Neural cell (in vitro differentiated cells): ENCODE measurements at regions not wholly inside any gene's neighbourhood (a gene's known extent, or its start where the extent isn't known, plus 50 kb on each side); places are given as distances from the start of the nearest gene placed in this dataset.

Experiments
- H2AFZ ChIP-seq: fragments of 200-600, 300-800 bp; sonication (generic), shearing (Covaris generic); 2 replicates; pipeline ENCODE4 v1.6.0; 2014; ENCODE audit warnings: low read depth, mild to moderate bottlenecking, antibody characterized with exemption, low read length, moderate library complexity
- H3F3A ChIP-seq: fragments of 200-600 bp; shearing (Covaris generic); 2 replicates; pipeline ENCODE4 v1.6.1; 2016; ENCODE audit warnings: mild to moderate bottlenecking, moderate library complexity, mixed read lengths, antibody characterized with exemption, low read length; ENCODE audit not compliant: insufficient read depth, poor library complexity, severe bottlenecking
- H3K27ac ChIP-seq: fragments of 200-600, 300-800 bp; sonication (generic), shearing (Covaris generic); 2 replicates; pipeline ENCODE4 v1.5.1; 2014; ENCODE audit warnings: mild to moderate bottlenecking, low read length, moderate library complexity
- H3K27me3 ChIP-seq: fragments of 300-800, 200-600 bp; sonication (generic), shearing (Covaris generic); 2 replicates; pipeline ENCODE4 v1.6.0; 2014; ENCODE audit warnings: mild to moderate bottlenecking, low read depth, low read length, moderate library complexity; ENCODE audit not compliant: insufficient read depth
- H3K36me3 ChIP-seq: fragments of 300-800, 200-600 bp; sonication (generic), shearing (Covaris generic); 2 replicates; pipeline ENCODE4 v1.5.1; 2014; ENCODE audit warnings: mild to moderate bottlenecking, antibody characterized with exemption, low read length, moderate library complexity; ENCODE audit not compliant: insufficient read depth
- H3K4me2 ChIP-seq: fragments of 300-800, 200-600 bp; sonication (generic), shearing (Covaris generic); 2 replicates; pipeline ENCODE4 v1.6.0; 2014; ENCODE audit warnings: mild to moderate bottlenecking, low read length
- H3K4me3 ChIP-seq: fragments of 300-800, 200-600 bp; sonication (generic), shearing (Covaris generic); 2 replicates; pipeline ENCODE4 v1.5.1; 2014; ENCODE audit warnings: mild to moderate bottlenecking, low read length, moderate library complexity
- H3K79me2 ChIP-seq: fragments of 200-600 bp; shearing (Covaris generic); replicated peaks from 2 replicates; pipeline ENCODE4 v1.6.0; 2014; ENCODE audit warnings: mild to moderate bottlenecking, low read length, moderate library complexity; ENCODE audit not compliant: insufficient read depth
- H3K9ac ChIP-seq: fragments of 300-800, 200-600 bp; sonication (generic), shearing (Covaris generic); 2 replicates; pipeline ENCODE4 v1.6.1; 2016; ENCODE audit warnings: mild to moderate bottlenecking, low read length, mixed read lengths
- H3K9me2 ChIP-seq: fragments of 200-600 bp; shearing (Covaris generic); 2 replicates; pipeline ENCODE4 v1.6.1; 2016; ENCODE audit warnings: mild to moderate bottlenecking, low read length, mixed read lengths; ENCODE audit not compliant: insufficient read depth
- H3K9me3 ChIP-seq: fragments of 200-600, 300-800 bp; sonication (generic), shearing (Covaris generic); 2 replicates; pipeline ENCODE4 v1.6.1; 2016; ENCODE audit warnings: mild to moderate bottlenecking, mixed run types, low read length, moderate library complexity, mixed read lengths
- H4K20me1 ChIP-seq: fragments of 200-600 bp; shearing (Covaris generic); 2 replicates; pipeline ENCODE4 v1.6.1; 2016; ENCODE audit warnings: mild to moderate bottlenecking, mixed run types; ENCODE audit not compliant: insufficient read depth
- EP300 ChIP-seq: fragments of 450-650 bp; conservative IDR thresholded peaks from 2 replicates; pipeline ENCODE4 v1.6.1; 2014; ENCODE audit warnings: antibody characterized with exemption, mild to moderate bottlenecking, moderate library complexity; ENCODE audit not compliant: poor library complexity, severe bottlenecking
- EZH2 ChIP-seq: fragments of 200-600, 300-800 bp; shearing (Covaris generic), sonication (generic); IDR thresholded peaks from 2 replicates; pipeline ENCODE4 v1.6.1; 2014; ENCODE audit warnings: antibody characterized with exemption, low read length, borderline replicate concordance, mild to moderate bottlenecking; ENCODE audit not compliant: insufficient read depth, poor library complexity, severe bottlenecking
- MXI1 ChIP-seq: fragments of 450-650 bp; conservative IDR thresholded peaks from 2 replicates; pipeline ENCODE4 v1.6.1; 2014; ENCODE audit warnings: antibody characterized with exemption, mild to moderate bottlenecking; ENCODE audit not compliant: poor library complexity, severe bottlenecking
- POLR2AphosphoS5 ChIP-seq: IDR thresholded peaks from 2 replicates; pipeline ENCODE4 v1.6.1; 2012
- RAD21 ChIP-seq: fragments of 450-650 bp; conservative IDR thresholded peaks from 2 replicates; pipeline ENCODE4 v1.6.1; 2014; ENCODE audit warnings: antibody characterized with exemption, mild to moderate bottlenecking, moderate library complexity
- REST ChIP-seq: IDR thresholded peaks from 2 replicates; pipeline ENCODE4 v1.6.1; 2012; ENCODE audit warnings: borderline replicate concordance
- SMC3 ChIP-seq: fragments of 450-650 bp; conservative IDR thresholded peaks from 2 replicates; pipeline ENCODE4 v1.6.1; 2014; ENCODE audit warnings: antibody characterized with exemption, mild to moderate bottlenecking, moderate library complexity; ENCODE audit not compliant: poor library complexity
- TAF1 ChIP-seq: IDR thresholded peaks from 2 replicates; pipeline ENCODE4 v1.6.1; 2012; ENCODE audit warnings: low read depth
- TF ChIP-seq, protein P1 (sequence below): fragments of 450-650 bp; IDR thresholded peaks from 2 replicates; pipeline ENCODE4 v1.5.1; 2014; ENCODE audit warnings: antibody characterized with exemption, mild to moderate bottlenecking, moderate library complexity; ENCODE audit not compliant: poor library complexity, severe bottlenecking

DNA sequence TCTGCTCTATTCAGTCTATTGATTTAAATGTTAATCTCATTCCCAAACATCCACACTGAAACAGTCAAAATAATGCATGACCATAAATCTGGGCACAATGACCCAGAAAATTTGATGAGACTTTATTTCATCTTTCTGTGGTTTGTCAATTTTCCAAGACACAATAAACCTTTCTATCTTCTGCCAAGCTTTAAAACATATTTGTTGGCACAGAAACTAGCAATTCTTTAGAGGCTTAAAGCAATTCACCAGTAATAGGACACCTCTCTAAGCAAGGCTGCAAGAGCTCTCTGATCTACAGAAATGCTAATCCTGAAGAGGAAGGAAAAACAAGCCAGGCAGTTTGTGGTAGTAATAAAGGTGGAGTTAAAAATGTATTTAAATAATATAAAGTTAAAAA, 113.7 kb downstream of the FCRL5 start:
- H4K20me1 ChIP-seq: no peaks in the 10 kb centered on the region
- no peaks in the 10 kb centered on the region for H3K36me3 ChIP-seq
- no peaks in the 10 kb centered on the region for H3K9me2 ChIP-seq
- H3F3A ChIP-seq: no peaks in the 10 kb centered on the region
- H3K27me3 ChIP-seq: no peaks in the 10 kb centered on the region
- no peak overlapping the region for H3K9ac ChIP-seq
- no peak overlapping the region for H3K4me3 ChIP-seq
- no peak overlapping the region for H2AFZ ChIP-seq
- no peak overlapping the region for H3K4me2 ChIP-seq
- no peaks in the 10 kb centered on the region for H3K79me2 ChIP-seq
- no peaks in the 10 kb centered on the region for H3K9me3 ChIP-seq
- TF ChIP-seq EZH2 (no peak), EP300 (no peak), MXI1 (no peak), REST (no peak), SMC3 (no peak)
- TF ChIP-seq, protein P1, sequence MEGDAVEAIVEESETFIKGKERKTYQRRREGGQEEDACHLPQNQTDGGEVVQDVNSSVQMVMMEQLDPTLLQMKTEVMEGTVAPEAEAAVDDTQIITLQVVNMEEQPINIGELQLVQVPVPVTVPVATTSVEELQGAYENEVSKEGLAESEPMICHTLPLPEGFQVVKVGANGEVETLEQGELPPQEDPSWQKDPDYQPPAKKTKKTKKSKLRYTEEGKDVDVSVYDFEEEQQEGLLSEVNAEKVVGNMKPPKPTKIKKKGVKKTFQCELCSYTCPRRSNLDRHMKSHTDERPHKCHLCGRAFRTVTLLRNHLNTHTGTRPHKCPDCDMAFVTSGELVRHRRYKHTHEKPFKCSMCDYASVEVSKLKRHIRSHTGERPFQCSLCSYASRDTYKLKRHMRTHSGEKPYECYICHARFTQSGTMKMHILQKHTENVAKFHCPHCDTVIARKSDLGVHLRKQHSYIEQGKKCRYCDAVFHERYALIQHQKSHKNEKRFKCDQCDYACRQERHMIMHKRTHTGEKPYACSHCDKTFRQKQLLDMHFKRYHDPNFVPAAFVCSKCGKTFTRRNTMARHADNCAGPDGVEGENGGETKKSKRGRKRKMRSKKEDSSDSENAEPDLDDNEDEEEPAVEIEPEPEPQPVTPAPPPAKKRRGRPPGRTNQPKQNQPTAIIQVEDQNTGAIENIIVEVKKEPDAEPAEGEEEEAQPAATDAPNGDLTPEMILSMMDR: no peak
- no peak overlapping the region for H3K27ac ChIP-seq

DNA sequence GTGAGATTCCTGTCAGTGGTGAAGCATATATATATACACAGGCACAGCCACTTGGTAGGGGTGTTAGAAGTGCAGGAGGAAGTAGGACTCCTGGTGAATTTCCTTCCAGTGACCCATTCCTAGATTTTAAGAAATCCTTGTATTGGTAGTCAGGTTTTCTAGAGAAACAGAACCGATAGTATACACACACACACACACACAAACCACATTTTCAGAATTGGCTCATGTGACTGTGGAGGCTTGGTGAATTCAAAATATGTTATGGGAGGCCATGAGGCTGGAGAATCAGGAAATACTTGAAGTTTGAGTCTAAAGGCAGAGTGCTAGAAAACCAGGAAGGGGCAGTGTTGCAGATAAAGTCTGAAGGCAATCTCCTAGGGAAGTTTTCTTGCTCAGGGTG, 114.2 kb downstream of the FCRL5 start:
- Histone ChIP-seq H3K27me3 (no peaks in the 10 kb centered on the region), H3F3A (no peaks in the 10 kb centered on the region), H2AFZ (no peak overlapping the region), H3K9me3 (no peaks in the 10 kb centered on the region), H3K9ac (no peak overlapping the region), H4K20me1 (no peaks in the 10 kb centered on the region), H3K9me2 (no peaks in the 10 kb centered on the region), H3K79me2 (no peaks in the 10 kb centered on the region), H3K4me3 (no peak overlapping the region), H3K36me3 (no peaks in the 10 kb centered on the region), H3K27ac (no peak overlapping the region), H3K4me2 (no peak overlapping the region)
- TF ChIP-seq MXI1 (no peak), EZH2 (no peak), TAF1 (no peak)

DNA sequence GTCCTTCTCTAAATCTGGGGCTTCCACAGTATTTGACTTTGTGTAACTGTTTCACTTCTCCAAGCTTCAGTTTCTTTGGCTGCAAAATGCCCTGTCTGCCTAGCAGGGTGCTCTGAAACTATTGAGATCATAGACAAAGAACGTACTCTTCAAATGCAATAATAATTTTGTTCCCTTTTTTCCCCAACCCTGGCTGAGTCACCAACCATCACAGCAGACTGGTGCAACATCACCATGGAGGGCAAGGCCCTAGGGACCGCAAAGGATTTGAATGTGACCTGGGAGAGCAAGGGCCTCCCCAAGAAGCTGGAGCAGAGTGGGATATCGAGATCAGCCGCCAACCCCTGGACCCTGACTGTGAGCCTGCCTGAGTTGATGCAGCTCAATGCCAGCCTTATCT, 115.0 kb downstream of the FCRL5 start:
- TF ChIP-seq MXI1: no peak
- no peak for TF ChIP-seq TAF1
- TF ChIP-seq POLR2AphosphoS5: no peak
- TF ChIP-seq EZH2: no peak
- TF ChIP-seq RAD21: no peak
- TF ChIP-seq, protein P1: no peak
- TF ChIP-seq SMC3: no peak
- TF ChIP-seq REST: no peak
- TF ChIP-seq EP300: no peak
- Histone ChIP-seq H2AFZ (no peak overlapping the region), H3K36me3 (no peaks in the 10 kb centered on the region), H3K27me3 (no peaks in the 10 kb centered on the region), H3F3A (no peaks in the 10 kb centered on the region), H3K79me2 (no peaks in the 10 kb centered on the region), H4K20me1 (no peaks in the 10 kb centered on the region), H3K27ac (no peak overlapping the region), H3K9ac (no peak overlapping the region), H3K4me2 (no peak overlapping the region), H3K4me3 (no peak overlapping the region), H3K9me2 (no peaks in the 10 kb centered on the region), H3K9me3 (no peaks in the 10 kb centered on the region)
